ENCODE measurements at regions not wholly inside any gene's neighbourhood (a gene's known extent, or its start where the extent isn't known, plus 50 kb on each side); places are given as distances from the start of the nearest gene placed in this dataset.

DNA sequence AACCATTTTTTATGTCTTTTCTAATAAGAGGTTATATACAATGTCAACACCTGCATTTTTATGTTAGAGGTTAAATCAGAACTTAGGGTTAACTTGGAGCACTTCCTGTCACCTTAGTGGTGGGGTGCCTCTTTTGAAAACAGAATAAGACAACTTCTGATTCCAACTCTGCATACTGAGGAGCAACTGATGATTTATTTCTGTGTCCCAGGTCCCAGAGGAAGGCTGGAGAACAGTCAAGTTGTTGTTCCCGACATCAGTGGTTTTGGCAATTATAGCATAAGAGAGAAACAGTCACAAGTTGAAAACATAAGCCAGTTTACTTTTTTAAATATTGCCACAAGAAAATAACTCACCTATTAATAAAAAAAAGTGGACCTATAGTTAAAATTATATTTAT lies 871.0 kb upstream of the ADAMTS5 start:
- TF ChIP-seq, protein P1, sequence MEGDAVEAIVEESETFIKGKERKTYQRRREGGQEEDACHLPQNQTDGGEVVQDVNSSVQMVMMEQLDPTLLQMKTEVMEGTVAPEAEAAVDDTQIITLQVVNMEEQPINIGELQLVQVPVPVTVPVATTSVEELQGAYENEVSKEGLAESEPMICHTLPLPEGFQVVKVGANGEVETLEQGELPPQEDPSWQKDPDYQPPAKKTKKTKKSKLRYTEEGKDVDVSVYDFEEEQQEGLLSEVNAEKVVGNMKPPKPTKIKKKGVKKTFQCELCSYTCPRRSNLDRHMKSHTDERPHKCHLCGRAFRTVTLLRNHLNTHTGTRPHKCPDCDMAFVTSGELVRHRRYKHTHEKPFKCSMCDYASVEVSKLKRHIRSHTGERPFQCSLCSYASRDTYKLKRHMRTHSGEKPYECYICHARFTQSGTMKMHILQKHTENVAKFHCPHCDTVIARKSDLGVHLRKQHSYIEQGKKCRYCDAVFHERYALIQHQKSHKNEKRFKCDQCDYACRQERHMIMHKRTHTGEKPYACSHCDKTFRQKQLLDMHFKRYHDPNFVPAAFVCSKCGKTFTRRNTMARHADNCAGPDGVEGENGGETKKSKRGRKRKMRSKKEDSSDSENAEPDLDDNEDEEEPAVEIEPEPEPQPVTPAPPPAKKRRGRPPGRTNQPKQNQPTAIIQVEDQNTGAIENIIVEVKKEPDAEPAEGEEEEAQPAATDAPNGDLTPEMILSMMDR (IDR thresholded peaks at IDR 0.05): no peak
- TF ChIP-seq POLR2A (IDR thresholded peaks at IDR 0.05): no peak

All from uterus (tissue), 2 donors.